ENCODE measurements at regions not wholly inside any gene's neighbourhood (a gene's known extent, or its start where the extent isn't known, plus 50 kb on each side); places are given as distances from the start of the nearest gene placed in this dataset.

DNA sequence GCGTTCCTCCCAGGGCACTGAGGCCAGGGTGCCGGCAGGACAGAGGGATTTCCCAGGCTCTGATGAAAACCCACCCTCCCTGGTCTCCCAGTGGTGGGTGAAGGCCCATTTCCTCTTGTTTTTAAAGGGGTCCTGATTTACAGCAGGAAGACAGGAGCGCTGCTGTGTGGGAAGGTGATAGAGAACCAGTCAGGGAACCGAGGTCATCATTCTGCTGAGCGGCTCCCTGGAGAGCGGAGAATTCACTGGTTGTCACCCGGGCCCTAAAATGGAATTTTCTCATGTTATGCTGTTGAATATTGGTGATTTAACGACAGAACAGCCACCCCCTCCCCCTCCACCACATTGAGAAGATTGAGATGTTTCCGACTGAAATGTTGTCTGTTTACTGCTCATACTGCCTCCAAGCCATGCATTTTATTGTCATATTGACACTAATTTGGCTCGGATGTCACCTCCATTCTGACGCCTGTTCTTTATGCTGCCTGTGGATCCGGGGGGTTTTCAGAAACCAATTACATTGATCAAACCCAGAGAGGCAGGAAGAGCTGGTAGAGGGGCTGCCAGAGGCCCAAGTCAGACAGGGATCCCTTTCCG lies 225.2 kb downstream of the GLI2 start:
- ChIA-PET CTCF (no interaction called here), POLR2A (no interaction called here)
- no peaks in the 10 kb centered on the region for H3K9me3 ChIP-seq (replicated peaks; ENCODE audit: control insufficient read depth, insufficient read depth, low read length)
- no peak overlapping the region for H3K9ac ChIP-seq (replicated peaks; ENCODE audit: extremely low read depth, insufficient read depth, low read length)
- H3K4me1 ChIP-seq (ENCODE audit: control insufficient read depth, extremely low read depth, insufficient read depth, low read length), result no peaks in the 10 kb centered on the region
- no TSS peak for BruUV-seq (replicated peaks)
- no peak overlapping the region for H2AFZ ChIP-seq (ENCODE audit: low read depth, low read length)
- dilution Hi-C loops (cut with MboI; ENCODE audit: extremely low pct_ligation_motif_present, low sequenced_read_pairs) (no loop called here), intact Hi-C loops (cut with micrococcal nuclease) (no loop called here)
- FAIRE-seq, result no peak
- no peak overlapping the region for H3K4me3 ChIP-seq (replicated peaks in 1 of 3; ENCODE audit: insufficient read depth in 1 of 3, low read depth in 1 of 3, low read length in 3 of 3)
- DNase-seq (ENCODE audit: low read depth, low spot score), result no peak
- H3K36me3 ChIP-seq (ENCODE audit: control insufficient read depth in 2 of 2, extremely low read depth in 1 of 2, insufficient read depth in 2 of 2, low read length in 2 of 2), result no peaks in the 10 kb centered on the region
- H3K27ac ChIP-seq (ENCODE audit: insufficient read depth, low read depth, low read length), result no peak overlapping the region
- no peaks in the 10 kb centered on the region for H3K27me3 ChIP-seq (ENCODE audit: control insufficient read depth in 2 of 2, insufficient read depth in 2 of 2, low read length in 2 of 2)
- no peak overlapping the region for H3K4me2 ChIP-seq (ENCODE audit: insufficient read depth, low read length)
- no peaks in the 10 kb centered on the region for H3K9me1 ChIP-seq (replicated peaks; ENCODE audit: control insufficient read depth, extremely low read depth, insufficient read depth, low read length)
- TF ChIP-seq GATA2 (IDR thresholded peaks at IDR 0.05; ENCODE audit: insufficient read depth, insufficient read length, low read depth, low read length) (no peak), POLR2AphosphoS5 (IDR thresholded peaks at IDR 0.05; ENCODE audit: insufficient read depth, low read depth, low read length) (no peak), MYC (IDR thresholded peaks at IDR 0.05; ENCODE audit: low read depth, low read length) (no peak), POLR2A (IDR thresholded peaks at IDR 0.05; ENCODE audit: low read depth, low read length) (no peak), EZH2 (IDR thresholded peaks at IDR 0.05; ENCODE audit: borderline replicate concordance, low read depth, low read length, severe bottlenecking) (no peak), JUN (IDR thresholded peaks at IDR 0.05; ENCODE audit: borderline replicate concordance, insufficient read depth, insufficient read length, low read depth) (no peak), FOS (IDR thresholded peaks at IDR 0.05; ENCODE audit: borderline replicate concordance, insufficient read depth, low read length) (no peak)
- TF ChIP-seq, protein P1, sequence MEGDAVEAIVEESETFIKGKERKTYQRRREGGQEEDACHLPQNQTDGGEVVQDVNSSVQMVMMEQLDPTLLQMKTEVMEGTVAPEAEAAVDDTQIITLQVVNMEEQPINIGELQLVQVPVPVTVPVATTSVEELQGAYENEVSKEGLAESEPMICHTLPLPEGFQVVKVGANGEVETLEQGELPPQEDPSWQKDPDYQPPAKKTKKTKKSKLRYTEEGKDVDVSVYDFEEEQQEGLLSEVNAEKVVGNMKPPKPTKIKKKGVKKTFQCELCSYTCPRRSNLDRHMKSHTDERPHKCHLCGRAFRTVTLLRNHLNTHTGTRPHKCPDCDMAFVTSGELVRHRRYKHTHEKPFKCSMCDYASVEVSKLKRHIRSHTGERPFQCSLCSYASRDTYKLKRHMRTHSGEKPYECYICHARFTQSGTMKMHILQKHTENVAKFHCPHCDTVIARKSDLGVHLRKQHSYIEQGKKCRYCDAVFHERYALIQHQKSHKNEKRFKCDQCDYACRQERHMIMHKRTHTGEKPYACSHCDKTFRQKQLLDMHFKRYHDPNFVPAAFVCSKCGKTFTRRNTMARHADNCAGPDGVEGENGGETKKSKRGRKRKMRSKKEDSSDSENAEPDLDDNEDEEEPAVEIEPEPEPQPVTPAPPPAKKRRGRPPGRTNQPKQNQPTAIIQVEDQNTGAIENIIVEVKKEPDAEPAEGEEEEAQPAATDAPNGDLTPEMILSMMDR (IDR thresholded peaks at IDR 0.05; ENCODE audit: extremely low read depth in 1 of 2, insufficient read depth in 1 of 2, low read depth in 1 of 2, low read length in 2 of 2), result no peak
- TF ChIP-seq, protein P2, sequence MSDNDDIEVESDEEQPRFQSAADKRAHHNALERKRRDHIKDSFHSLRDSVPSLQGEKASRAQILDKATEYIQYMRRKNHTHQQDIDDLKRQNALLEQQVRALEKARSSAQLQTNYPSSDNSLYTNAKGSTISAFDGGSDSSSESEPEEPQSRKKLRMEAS (IDR thresholded peaks at IDR 0.05; ENCODE audit: insufficient read depth, insufficient read length), result no peak
- no peaks in the 10 kb centered on the region for H4K20me1 ChIP-seq (replicated peaks; ENCODE audit: control insufficient read depth, extremely low read depth, insufficient read depth, low read length)
- H3K79me2 ChIP-seq (ENCODE audit: control insufficient read depth, insufficient read depth, low read length), result no peaks in the 10 kb centered on the region
